ENCODE measurements at regions not wholly inside any gene's neighbourhood (a gene's known extent, or its start where the extent isn't known, plus 50 kb on each side); places are given as distances from the start of the nearest gene placed in this dataset.

GRCh38 chr16:73853968-73854367 lies 442.6 kb upstream of the PSMD7 start:
- TF ChIP-seq CTCF (IDR thresholded peaks at IDR 0.05) (no peak), POLR2A (IDR thresholded peaks at IDR 0.05) (no peak), POLR2AphosphoS5 (IDR thresholded peaks at IDR 0.05) (no peak)

Data from upper lobe of left lung (tissue), 4 donors.